ENCODE measurements at regions not wholly inside any gene's neighbourhood (a gene's known extent, or its start where the extent isn't known, plus 50 kb on each side); places are given as distances from the start of the nearest gene placed in this dataset.

- TF ChIP-seq CTCF (IDR thresholded peaks at IDR 0.05) (no peak), POLR2A (IDR thresholded peaks at IDR 0.05) (no peak)
Measured at GRCh38 chr4:163846008-163846407, 351.5 kb downstream of the TMA16 start.

All from stomach (tissue), 4 donors.